Left renal pelvis (tissue), 4 donors: ENCODE measurements at regions not wholly inside any gene's neighbourhood (a gene's known extent, or its start where the extent isn't known, plus 50 kb on each side); places are given as distances from the start of the nearest gene placed in this dataset.
"Not testable (repeated sequence)": the region's sequence is repeated elsewhere in the genome, so short reads cannot be mapped to it uniquely, and the experiment has no call there.

Experiments used
- DNase-seq, 4 donors: peaks; one replicate each; pipeline ENCODE4 v3.0.0-alpha.2; 2013; ENCODE audit warnings: low read depth in 4 of 4, low spot score in 3 of 4

DNA sequence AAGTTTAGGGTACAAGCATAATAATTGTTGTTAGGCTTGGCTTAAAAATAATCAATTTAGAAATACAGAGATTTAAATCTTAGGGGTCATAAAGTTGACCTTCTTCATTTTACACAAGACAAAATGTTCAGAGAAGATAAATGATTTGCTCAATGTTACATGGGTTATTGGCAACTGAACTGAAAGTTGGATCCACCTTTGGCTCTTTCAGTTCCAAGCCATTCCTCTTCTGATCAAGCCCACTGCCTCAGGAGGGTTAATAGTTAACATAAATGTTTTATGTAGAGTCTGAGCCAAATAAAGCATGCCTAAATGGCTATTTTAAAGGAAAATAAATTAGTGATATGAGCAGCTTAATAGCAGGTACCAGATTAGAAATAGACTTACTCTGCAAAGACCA is 79.1 kb upstream of the RHOBTB1 start:
- DNase-seq: no peak

DNA sequence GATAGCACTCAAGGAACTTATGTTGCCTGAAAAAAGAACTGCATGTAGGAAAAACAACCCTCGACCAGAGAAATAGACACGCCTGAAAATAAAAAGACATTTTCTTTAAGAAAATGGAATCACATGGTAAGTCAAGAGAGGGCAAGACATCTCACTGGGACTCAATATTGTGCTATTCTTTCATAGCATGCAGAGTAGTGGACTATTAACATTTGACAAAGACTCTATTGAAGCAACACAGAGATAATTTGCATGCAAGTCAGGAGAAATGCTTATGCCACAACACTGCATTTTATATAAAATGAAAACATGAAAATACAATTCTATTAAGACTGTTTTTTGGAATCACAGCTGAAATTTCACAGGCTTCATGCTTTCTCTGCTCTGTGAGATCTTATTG is 77.9 kb upstream of the RHOBTB1 start:
- no peak for DNase-seq

DNA sequence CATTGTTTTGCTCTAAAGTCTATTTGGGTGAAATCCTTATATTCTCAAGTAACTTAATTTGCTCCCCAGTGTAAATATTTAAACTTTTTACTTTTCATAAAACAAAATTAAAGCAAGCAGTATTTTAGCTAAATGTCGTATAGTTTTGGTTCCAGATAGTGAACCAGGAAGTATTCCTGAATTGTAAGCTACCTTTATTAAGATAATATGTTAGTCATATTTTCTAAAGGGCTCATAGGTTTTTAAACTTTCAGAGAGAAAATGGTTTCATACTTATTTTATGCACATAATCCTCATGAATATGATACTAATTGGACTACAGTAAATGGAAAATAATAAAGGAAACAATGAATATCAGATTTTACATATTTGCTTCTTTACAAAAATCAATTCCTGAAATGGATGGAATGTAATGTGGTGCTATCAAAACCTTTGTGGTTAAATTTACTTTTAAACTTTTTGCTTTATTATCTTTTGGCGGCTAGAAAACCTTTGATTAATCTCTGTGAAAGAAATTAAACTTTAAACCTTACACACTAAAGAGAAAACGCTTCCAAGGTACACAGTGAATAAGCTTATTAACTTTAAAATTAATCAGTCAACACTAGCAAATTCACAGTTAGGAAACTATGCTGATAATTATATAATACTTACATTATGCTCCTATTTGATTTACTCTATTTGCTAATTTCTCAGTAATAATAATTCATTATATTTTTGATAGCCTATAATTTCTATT is 76.6 kb upstream of the RHOBTB1 start:
- DNase-seq: no peak

DNA sequence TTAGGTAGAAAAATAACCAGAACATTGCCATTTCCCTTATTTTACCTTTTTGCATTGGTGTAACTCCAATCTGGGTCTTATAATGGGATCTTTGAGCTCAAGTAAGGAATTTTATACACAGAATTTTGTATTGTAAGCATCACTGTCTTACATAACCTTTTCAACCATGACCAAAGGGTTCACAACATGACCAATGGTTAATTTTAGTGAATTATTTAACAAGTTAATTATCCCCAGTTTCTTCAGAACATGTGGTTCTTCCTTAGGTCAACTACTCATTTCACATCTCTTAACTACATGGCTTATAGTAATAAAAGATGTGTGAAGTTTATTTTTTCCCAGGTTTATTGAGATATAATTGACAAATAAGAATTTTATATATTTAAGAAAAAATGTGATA is 74.2 kb upstream of the RHOBTB1 start:
- no peak for DNase-seq

DNA sequence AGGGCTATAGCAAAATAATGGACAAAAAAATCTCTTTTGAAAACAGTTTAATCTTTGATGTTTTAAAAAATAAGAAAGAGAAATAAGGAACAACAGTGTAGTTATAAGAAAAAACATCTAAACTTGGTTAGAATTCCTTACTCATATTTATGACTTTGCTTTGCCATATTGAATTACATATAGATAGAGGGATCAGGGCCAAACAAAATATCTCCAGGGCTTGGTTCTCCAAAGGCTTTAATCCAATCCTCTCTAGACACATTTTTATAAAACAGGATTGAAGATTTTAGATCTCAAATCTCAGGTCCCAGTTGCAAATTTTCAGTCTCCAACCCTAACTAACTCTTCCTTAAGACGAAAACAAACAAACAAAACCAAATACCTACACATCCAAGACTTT is 72.6 kb upstream of the RHOBTB1 start:
- DNase-seq: no peak

DNA sequence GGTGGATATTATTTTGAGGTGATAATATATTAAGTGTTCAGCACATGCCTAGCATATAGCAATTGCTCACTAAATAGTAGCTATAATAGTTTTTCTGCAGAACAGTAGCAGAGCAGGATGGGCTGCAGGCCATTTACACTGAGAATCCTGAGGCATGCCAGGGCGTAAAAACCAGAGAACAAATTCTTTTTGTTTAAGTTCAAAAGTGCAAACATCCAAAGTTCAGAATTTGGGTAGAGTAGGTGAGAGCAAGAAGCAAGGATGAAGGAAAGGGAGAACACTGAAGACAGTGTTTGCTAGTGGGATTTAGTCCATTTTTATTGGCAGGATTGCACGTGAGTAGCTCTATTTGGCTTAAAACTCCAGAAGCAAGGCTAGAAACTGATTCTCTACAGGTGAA is 72.0 kb upstream of the RHOBTB1 start:
- DNase-seq: no peak

DNA sequence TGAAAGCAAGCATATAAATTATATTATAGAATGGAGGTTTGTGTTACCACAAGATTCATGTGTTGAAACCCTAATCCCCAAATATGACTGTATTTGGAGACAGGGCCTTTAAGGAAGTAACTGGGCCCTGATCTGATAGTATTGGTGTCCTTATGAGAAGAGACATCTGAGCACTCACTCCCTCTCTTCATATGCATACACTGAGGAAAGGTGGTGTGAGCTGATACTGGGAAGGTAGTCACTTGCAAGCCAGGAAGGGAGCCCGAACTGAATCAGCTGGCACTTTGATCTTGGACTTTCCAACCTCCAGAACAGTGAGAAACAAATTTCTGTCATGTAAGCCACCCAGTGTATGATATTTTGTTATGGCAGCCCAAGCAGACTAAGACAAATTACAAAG is 66.9 kb upstream of the RHOBTB1 start:
- DNase-seq: no peak

DNA sequence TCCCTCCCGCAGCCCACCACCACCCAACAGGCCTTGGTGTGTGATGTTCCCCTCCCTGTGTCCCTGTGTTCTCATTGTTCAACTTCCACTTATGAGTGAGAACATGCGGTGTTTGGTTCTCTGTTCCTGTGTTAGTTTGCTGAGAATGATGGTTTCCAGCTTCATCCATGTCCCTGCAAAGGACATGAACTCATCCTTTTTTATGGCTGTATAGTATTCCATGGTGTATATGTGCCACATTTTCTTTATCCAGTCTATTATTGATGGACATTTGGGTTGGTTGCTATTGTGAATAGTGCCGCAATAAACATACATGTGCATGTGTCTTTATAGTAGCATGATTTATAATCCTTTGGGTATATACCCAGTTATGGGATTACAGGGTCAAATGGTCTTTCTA is 59.1 kb upstream of the RHOBTB1 start:
- DNase-seq: not testable (repeated sequence)

DNA sequence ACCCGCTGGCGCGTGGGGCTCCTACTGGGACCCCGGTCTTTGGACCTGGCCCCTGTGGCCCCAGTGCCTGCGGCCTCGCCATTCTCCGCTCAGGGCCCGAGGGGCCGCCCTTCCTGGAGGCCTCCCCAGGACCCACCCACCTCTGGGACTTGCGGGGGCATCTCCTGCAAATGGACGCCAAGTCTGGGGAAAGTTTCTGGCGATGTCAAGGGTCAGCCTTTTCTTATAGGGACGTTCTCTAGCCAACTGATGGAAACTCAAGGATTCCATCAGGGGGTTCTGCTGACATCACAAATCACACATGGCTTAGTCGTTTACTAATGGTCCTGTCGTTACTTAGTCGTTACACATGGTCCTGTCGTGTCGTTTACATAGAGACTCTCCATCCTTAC is 57.7 kb upstream of the RHOBTB1 start:
- DNase-seq: no peak

DNA sequence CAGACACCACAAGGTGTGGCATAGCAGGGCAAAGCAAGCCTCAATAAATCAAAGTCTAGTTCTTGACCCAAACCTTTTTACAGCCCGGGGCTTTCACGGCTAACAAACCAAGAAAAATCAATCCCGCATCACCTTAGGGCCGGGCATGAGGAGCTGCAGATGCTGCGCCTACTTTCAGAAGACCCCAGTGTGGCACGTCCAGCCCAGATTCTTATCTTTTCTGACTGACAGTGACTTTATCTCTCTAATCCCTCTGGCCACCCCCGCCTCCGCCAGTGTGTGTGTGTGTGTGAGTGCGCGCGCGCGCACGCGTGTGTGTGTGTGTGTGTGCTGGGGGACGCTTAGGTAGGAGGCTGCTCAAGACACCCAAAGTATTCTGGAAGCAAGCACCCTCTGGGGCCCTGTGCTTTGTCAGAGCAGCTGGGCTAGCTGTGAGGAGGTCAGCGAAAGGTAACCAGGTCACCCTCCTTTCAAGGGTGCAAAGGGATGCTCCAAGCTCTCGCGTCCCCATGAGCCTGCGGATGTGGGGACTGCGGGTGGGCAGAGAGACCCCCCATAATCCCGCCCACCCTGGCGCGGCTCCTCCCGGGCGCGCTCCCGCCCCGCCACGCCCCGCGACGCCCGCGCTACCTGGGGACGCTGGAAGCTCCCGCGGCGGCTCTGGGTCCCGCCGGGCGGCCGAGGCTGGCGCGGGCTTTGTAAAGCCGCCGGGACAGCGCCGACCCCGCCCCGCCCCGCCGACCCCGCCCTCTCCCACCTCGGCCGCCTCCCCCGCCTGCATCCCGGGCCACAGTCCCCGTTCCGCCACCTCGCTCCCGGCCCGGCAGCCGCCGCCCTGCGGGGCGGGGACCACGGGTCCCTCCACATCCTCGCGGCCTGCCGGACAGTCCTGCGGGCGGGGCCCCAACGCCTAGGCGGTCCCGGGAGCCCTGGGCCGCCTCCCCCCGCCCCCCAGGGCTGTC is 57.1 kb upstream of the RHOBTB1 start:
- DNase-seq: peak in 1 of 4 donors; percentile 31

DNA sequence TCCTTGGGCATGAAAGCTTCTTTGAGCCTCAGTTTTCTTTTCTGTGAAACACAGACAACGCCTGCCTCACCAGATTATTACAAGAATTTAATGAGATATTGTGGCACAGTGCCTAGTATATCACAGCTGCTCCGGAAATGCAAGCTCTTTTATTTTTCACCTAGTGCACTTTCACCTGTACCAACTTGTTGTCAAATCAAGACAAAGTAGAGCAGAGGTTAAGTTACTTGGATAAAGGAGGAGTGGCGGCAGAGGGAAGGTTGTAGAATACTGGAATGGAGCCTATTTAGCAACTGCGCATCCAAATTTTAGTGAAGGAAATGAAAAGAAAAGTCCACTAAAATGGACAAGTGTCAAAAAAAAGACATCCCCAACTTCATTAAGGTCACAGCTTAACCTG is 54.9 kb upstream of the RHOBTB1 start:
- DNase-seq: no peak

DNA sequence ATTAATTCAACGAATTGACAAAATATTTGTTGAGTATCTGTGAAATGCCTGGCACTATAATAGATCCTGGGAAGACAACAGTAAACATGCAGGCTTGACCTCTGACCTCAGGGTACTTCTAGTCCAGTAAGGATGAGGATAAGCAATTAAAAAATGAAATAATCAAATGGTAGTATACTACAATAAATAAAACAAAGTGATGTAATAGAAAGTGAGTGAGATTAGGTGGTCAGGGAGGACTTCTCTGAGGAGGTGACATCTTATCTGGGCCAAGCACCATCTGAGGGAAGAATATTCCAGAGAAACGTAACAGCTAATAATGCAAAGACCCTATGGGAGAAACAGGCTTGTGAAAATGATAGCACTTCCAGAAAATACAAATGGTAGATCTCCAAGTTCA is 50.1 kb upstream of the RHOBTB1 start:
- DNase-seq: no peak
